Astrocyte of the spinal cord (primary cell): ENCODE measurements at regions not wholly inside any gene's neighbourhood (a gene's known extent, or its start where the extent isn't known, plus 50 kb on each side); places are given as distances from the start of the nearest gene placed in this dataset.

ENCODE experiments used
- DNase-seq: peaks from one replicate; pipeline ENCODE4 v3.0.0; 2011; ENCODE audit warnings: low read depth, low spot score
- H3K4me3 ChIP-seq: 2 replicates; pipeline ENCODE4 v1.5.1; 2011; ENCODE audit warnings: low read depth, mild to moderate bottlenecking, low read length, moderate library complexity
- CTCF ChIP-seq: IDR thresholded peaks from 2 replicates; pipeline ENCODE4 v1.5.1; 2012; ENCODE audit warnings: low read depth, mild to moderate bottlenecking, low read length, inconsistent platforms
- in situ Hi-C: cut with HindIII; loops from 2 replicates; pipeline ENCODE4 v1.10.0; 2017; ENCODE audit warnings: low sequenced_read_pairs

- in situ Hi-C loops, result no loop called here
- H3K4me3 ChIP-seq, result no peak overlapping the region
- TF ChIP-seq CTCF, result no peak
Measured at GRCh38 chr2:181176540-181176939, 196.1 kb downstream of the UBE2E3 start.

GRCh38 chr2:181177376-181177775, 197.0 kb downstream of the UBE2E3 start:
- no peak for TF ChIP-seq CTCF
- peak; percentile 36 for DNase-seq
- in situ Hi-C loops, result no loop called here
- H3K4me3 ChIP-seq, result no peak overlapping the region

More at GRCh38 chr2:181176540-181176939, 196.1 kb downstream of the UBE2E3 start:
- no peak for DNase-seq

GRCh38 chr2:181178130-181178529, 197.7 kb downstream of the UBE2E3 start:
- TF ChIP-seq CTCF, result no peak
- no peak overlapping the region for H3K4me3 ChIP-seq
- DNase-seq, result no peak
- in situ Hi-C loops, result no loop called here

- in situ Hi-C loops, result no loop called here
- DNase-seq, result no peak
- TF ChIP-seq CTCF, result peak; percentile 34
- no peak overlapping the region for H3K4me3 ChIP-seq
Measured at GRCh38 chr2:181178823-181179412, 198.5 kb downstream of the UBE2E3 start.

- in situ Hi-C loops, result no loop called here
- no peak for TF ChIP-seq CTCF
- no peak overlapping the region for H3K4me3 ChIP-seq
- no peak for DNase-seq
Measured at GRCh38 chr2:181183878-181184542, 203.6 kb downstream of the UBE2E3 start.

GRCh38 chr2:181185421-181185820, 205.0 kb downstream of the UBE2E3 start:
- in situ Hi-C loops, result no loop called here
- DNase-seq, result no peak
- H3K4me3 ChIP-seq, result no peak overlapping the region
- TF ChIP-seq CTCF, result no peak
